ENCODE measurements at regions not wholly inside any gene's neighbourhood (a gene's known extent, or its start where the extent isn't known, plus 50 kb on each side); places are given as distances from the start of the nearest gene placed in this dataset.

DNA sequence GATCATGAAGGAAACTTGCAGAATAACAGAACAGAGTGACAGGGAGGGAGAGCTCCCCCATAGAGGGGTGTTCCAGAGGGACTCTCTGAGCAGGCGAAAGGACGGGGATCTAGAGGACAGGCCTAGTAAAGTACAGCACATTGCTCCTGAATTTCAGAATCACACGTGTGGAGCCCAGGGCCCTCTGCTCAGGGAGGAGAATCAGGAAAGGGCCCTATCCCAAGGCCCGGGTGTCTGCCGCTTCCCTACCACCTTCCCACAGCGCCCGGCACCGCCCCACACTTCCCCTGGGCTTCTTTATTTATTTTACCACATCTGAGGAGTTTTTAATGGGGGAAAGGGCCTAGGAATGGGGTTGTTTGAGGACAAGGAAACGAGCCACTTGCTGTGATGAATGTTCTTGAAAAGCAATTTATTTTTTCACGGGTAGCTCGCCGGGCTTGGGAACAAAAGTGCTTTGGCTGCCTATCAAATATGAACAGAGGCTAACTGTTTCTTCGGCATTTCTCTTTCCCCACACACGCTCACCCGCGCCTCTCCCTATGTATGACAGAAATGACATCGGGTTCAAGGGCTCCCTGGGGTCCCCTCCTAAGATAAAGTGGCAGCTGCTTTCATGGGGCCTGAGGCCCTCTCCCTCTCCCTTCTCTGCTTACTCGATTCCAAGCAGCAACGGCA lies 79.3 kb upstream of the GLI2 start:
- DNase-seq (ENCODE audit: insufficient read length, low spot score) = no peak
- TF ChIP-seq POLR2A (IDR thresholded peaks at IDR 0.05; ENCODE audit: low read depth, low read length) (no peak), SPI1 (IDR thresholded peaks at IDR 0.05; ENCODE audit: low read depth, low read length) (no peak), TAF1 (IDR thresholded peaks at IDR 0.05; ENCODE audit: low read depth, low read length) (no peak), POLR2AphosphoS5 (IDR thresholded peaks at IDR 0.05; ENCODE audit: low read depth, low read length) (no peak), POU2F2 (IDR thresholded peaks at IDR 0.05; ENCODE audit: low read depth, low read length) (no peak), PAX5 (IDR thresholded peaks at IDR 0.05; ENCODE audit: insufficient read depth, low read length, severe bottlenecking) (no peak)
- FAIRE-seq = no peak

DNA sequence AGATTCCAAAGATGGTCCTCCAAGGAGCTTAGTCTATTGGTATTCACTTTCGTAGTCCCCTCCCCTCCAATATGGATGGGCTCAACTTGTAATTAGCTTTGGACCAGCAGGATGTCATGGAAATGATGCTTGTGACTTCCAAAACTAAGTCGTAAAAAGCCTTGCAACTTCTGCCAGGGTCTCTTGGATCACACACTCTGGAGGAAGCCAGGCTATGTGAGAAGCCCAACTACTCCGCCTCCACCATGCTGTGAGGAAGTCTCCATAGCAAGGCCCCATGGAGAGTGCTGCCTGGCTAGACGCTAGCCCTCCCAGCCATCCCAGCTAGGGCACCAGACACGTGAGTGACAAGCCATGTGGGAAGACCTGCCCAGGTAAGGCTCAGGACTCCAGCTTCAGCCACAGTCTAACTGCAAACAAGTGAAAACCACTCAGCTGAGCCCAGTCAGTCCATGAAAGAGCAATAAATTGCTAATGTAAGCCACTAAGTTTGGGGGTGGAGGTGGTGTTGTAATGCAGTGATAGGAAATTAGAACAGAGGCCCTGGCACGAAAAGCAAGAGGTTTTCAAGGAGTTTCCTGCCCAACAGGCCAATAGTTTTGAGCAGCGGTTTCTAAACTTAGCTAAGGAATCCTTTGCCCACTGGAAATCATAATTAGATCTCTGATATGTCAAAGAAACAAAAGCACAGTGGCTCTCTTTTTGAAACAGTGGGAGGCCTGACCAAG lies 77.5 kb upstream of the GLI2 start:
- TF ChIP-seq POLR2AphosphoS5 (IDR thresholded peaks at IDR 0.05; ENCODE audit: low read depth, low read length) = no peak
- no peak for TF ChIP-seq POU2F2 (IDR thresholded peaks at IDR 0.05; ENCODE audit: low read depth, low read length)
- no peak for TF ChIP-seq PAX5 (IDR thresholded peaks at IDR 0.05; ENCODE audit: insufficient read depth, low read length, severe bottlenecking)
- TF ChIP-seq TAF1 (IDR thresholded peaks at IDR 0.05; ENCODE audit: low read depth, low read length) = no peak
- TF ChIP-seq POLR2A (IDR thresholded peaks at IDR 0.05; ENCODE audit: low read depth, low read length) = no peak
- TF ChIP-seq SPI1 (IDR thresholded peaks at IDR 0.05; ENCODE audit: low read depth, low read length) = no peak
- DNase-seq (ENCODE audit: insufficient read length, low spot score) (no peak), FAIRE-seq (no peak)

DNA sequence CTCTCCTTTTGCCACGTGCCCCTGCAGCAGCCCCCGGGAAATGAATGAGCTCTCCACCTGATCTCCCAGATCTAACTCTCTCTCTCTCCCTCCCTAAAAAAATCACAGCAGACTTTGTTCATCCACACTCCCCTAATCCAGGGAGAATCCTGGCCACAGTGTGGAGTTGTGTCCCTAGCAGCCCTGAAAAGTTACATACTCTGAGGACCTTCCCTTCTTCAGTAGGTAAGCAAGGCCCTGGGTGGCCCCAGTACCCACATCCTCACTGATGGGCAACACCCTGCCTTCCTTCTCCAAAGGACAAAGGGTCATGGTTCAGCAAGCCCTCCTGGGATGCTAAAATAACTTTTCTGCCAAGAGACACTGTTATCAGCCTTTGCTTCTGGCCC lies 76.9 kb upstream of the GLI2 start:
- FAIRE-seq (no peak), DNase-seq (ENCODE audit: insufficient read length, low spot score) (no peak)
- TF ChIP-seq TAF1 (IDR thresholded peaks at IDR 0.05; ENCODE audit: low read depth, low read length) = no peak
- no peak for TF ChIP-seq POLR2A (IDR thresholded peaks at IDR 0.05; ENCODE audit: low read depth, low read length)
- no peak for TF ChIP-seq POU2F2 (IDR thresholded peaks at IDR 0.05; ENCODE audit: low read depth, low read length)
- no peak for TF ChIP-seq POLR2AphosphoS5 (IDR thresholded peaks at IDR 0.05; ENCODE audit: low read depth, low read length)
- TF ChIP-seq PAX5 (IDR thresholded peaks at IDR 0.05; ENCODE audit: insufficient read depth, low read length, severe bottlenecking) = no peak
- TF ChIP-seq SPI1 (IDR thresholded peaks at IDR 0.05; ENCODE audit: low read depth, low read length) = no peak

DNA sequence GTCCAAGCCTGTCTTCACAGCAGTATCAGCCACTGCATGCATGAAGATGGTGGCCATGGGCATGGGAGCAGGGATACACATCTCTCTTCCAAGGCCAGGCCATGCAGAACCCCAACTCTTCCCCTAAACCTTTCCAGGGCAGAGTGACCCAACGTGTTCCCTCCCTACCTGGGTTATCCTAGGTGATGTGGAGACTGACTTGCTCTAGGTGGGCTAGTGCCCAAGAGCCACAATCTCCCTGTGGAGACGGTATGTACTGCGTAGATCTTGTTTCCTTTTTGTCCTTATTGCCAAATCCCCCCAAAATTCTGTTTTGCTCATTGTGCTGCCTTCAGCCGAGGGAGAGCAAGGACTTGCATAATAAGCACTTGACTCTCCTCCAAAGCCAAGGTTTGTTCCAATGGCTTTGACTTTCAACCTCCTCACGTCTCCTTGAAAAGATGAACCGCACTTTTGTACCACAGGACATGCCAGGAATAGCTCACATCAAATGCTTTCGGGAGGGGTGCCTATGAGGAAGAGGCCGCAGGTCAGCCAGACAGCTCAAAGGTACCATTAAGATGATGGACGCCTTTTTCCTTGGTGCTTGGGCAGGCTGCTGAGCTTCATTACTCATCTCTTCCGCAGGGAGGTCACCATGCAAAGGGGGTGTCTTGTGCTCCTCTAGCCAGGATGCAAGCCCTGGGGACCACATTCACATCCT lies 76.2 kb upstream of the GLI2 start:
- no peak for TF ChIP-seq PAX5 (IDR thresholded peaks at IDR 0.05; ENCODE audit: insufficient read depth, low read length, severe bottlenecking)
- TF ChIP-seq POU2F2 (IDR thresholded peaks at IDR 0.05; ENCODE audit: low read depth, low read length) = no peak
- no peak for TF ChIP-seq TAF1 (IDR thresholded peaks at IDR 0.05; ENCODE audit: low read depth, low read length)
- no peak for TF ChIP-seq POLR2A (IDR thresholded peaks at IDR 0.05; ENCODE audit: low read depth, low read length)
- TF ChIP-seq POLR2AphosphoS5 (IDR thresholded peaks at IDR 0.05; ENCODE audit: low read depth, low read length) = no peak
- no peak for TF ChIP-seq SPI1 (IDR thresholded peaks at IDR 0.05; ENCODE audit: low read depth, low read length)
- no peak for FAIRE-seq
- DNase-seq (ENCODE audit: insufficient read length, low spot score) = no peak

DNA sequence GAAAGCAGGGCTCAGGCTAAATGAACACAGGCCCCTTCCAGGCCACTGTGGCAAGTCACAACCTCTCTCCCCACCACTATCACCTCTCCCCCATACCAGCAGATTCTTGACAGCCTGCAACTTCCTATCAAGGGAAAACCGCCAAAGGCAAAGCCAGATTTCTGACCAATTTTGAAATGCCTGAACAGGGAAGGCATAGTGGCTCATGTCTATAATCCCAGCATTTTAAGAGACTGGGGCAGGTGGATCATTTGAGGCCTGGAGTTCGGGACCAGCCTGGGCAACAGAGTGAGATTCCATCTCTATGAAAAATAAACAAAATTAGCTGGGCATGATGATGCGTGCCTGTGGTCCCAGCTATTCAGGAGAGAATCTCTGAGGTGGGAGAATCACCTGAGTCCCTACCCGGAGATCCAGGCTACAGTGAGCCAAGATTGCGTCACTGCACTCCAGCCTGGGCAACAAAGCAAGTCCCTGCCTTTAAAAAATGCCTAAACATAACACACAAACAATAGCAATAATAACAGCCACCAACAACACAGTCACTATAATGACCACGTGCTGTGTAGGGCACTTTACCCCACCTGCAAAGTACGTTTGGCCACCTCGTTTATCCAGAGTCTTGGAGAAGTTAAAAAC lies 75.5 kb upstream of the GLI2 start:
- DNase-seq (ENCODE audit: insufficient read length, low spot score) = no peak
- FAIRE-seq = no peak
- TF ChIP-seq POLR2AphosphoS5 (IDR thresholded peaks at IDR 0.05; ENCODE audit: low read depth, low read length) (no peak), POLR2A (IDR thresholded peaks at IDR 0.05; ENCODE audit: low read depth, low read length) (no peak), SPI1 (IDR thresholded peaks at IDR 0.05; ENCODE audit: low read depth, low read length) (no peak), TAF1 (IDR thresholded peaks at IDR 0.05; ENCODE audit: low read depth, low read length) (no peak), POU2F2 (IDR thresholded peaks at IDR 0.05; ENCODE audit: low read depth, low read length) (no peak), PAX5 (IDR thresholded peaks at IDR 0.05; ENCODE audit: insufficient read depth, low read length, severe bottlenecking) (no peak)

DNA sequence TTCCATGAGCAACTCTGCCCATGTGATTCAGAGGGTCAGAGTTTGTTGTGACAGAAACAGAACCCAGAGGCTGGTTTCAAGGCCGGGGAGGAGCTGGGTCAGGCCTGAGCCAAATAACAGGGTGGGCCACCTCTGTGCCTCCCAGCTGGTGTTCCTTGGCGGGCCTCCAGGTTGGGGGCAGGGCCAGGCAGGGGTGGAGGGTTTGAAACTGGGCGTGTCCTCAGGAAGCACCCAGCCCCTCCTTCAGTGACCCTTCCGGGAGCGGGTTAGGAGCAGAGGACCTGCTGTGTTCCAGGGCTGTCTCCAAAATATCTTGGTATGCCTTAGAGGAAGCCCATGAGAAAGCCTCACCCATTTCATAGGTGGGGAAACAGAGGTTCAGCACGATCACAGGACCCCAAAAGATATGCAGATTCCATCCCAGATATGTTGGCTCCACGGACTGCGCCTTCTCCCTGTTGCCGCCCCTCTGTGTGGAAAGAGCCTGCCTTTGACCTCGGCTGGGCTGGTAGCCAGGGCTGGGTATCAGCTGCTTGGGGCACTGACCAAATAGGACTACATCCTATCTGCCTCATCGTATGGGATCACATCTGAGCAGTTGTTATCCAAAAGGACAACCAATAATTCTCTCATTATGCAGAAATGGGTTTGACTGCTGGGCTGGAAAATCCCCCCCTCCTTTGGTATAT lies 74.8 kb upstream of the GLI2 start:
- DNase-seq (ENCODE audit: insufficient read length, low spot score) (no peak), FAIRE-seq (no peak)
- no peak for TF ChIP-seq SPI1 (IDR thresholded peaks at IDR 0.05; ENCODE audit: low read depth, low read length)
- TF ChIP-seq POLR2AphosphoS5 (IDR thresholded peaks at IDR 0.05; ENCODE audit: low read depth, low read length) = no peak
- TF ChIP-seq POLR2A (IDR thresholded peaks at IDR 0.05; ENCODE audit: low read depth, low read length) = no peak
- no peak for TF ChIP-seq TAF1 (IDR thresholded peaks at IDR 0.05; ENCODE audit: low read depth, low read length)

DNA sequence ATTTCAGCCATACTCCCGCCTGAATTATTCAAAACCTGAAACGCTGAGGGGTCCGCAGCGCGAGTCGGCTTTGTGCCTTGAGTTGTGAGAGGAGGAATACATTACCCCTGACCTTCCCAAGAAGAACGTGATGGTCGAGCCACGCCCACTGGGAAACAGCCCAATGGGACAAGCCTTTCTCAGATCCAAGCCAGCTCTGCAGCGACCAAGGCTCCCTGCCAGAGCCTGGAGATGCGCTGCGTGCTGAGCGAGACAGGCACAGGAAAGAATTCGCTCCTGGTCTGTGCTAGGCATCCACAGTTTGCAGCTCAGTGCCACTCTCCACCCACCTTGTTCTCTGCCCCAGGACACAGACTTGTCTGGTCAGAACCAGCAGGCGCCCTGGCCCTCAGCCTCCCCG lies 74.1 kb upstream of the GLI2 start:
- TF ChIP-seq PAX5 (IDR thresholded peaks at IDR 0.05; ENCODE audit: insufficient read depth, low read length, severe bottlenecking) = no peak
- TF ChIP-seq POLR2AphosphoS5 (IDR thresholded peaks at IDR 0.05; ENCODE audit: low read depth, low read length) = no peak
- no peak for TF ChIP-seq POU2F2 (IDR thresholded peaks at IDR 0.05; ENCODE audit: low read depth, low read length)
- TF ChIP-seq POLR2A (IDR thresholded peaks at IDR 0.05; ENCODE audit: low read depth, low read length) = no peak
- TF ChIP-seq TAF1 (IDR thresholded peaks at IDR 0.05; ENCODE audit: low read depth, low read length) = no peak
- no peak for TF ChIP-seq SPI1 (IDR thresholded peaks at IDR 0.05; ENCODE audit: low read depth, low read length)
- no peak for FAIRE-seq
- no peak for DNase-seq (ENCODE audit: insufficient read length, low spot score)

DNA sequence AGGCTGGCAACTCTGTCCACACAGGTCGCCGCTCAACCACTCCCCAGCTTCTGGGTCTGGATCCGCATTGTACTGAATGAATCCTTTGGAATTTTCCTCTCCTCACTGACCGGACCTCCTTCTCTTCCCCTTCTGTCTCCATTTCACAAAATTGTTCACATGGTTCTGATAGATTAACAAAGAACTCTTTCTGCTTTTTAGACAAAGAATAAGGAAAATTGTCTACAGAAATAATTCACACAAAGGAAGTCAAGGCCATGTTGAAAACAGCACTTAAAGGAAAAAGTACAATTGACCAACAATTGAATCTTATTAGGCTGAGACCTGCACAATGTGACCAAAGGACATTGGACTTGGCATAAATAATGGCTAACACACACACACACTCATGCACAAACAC lies 73.6 kb upstream of the GLI2 start:
- FAIRE-seq = no peak
- TF ChIP-seq PAX5 (IDR thresholded peaks at IDR 0.05; ENCODE audit: insufficient read depth, low read length, severe bottlenecking) = no peak

DNA sequence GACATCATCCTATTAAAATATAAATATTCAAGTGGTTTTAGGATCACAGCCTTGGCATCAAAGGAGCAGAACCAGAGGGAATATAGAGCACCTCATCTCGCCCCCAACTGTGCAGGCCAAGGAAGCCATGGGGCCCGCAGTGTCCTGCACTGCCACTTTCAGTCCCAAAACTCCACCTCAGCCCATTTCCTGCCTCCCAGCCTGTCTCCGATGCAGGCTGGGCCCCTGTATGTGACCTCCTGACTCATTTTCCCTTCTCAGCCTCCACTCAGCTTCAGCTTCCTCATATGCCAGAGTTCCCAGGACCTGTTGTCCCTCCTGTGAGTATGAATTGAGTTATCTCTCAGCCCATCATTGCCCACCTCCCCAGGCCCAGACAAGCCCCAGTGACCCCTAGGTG lies 72.9 kb upstream of the GLI2 start:
- DNase-seq (ENCODE audit: insufficient read length, low spot score) = no peak
- no peak for TF ChIP-seq POLR2AphosphoS5 (IDR thresholded peaks at IDR 0.05; ENCODE audit: low read depth, low read length)
- no peak for TF ChIP-seq TAF1 (IDR thresholded peaks at IDR 0.05; ENCODE audit: low read depth, low read length)
- TF ChIP-seq POU2F2 (IDR thresholded peaks at IDR 0.05; ENCODE audit: low read depth, low read length) = no peak
- TF ChIP-seq PAX5 (IDR thresholded peaks at IDR 0.05; ENCODE audit: insufficient read depth, low read length, severe bottlenecking) = no peak
- TF ChIP-seq POLR2A (IDR thresholded peaks at IDR 0.05; ENCODE audit: low read depth, low read length) = no peak
- no peak for TF ChIP-seq SPI1 (IDR thresholded peaks at IDR 0.05; ENCODE audit: low read depth, low read length)
- no peak for FAIRE-seq

More for the DNA sequence above, 73.6 kb upstream of the GLI2 start:
- no peak for DNase-seq (ENCODE audit: insufficient read length, low spot score)

All from GM12891 (cell line).